H1 (cell line): ENCODE measurements at regions not wholly inside any gene's neighbourhood (a gene's known extent, or its start where the extent isn't known, plus 50 kb on each side); places are given as distances from the start of the nearest gene placed in this dataset.

Experiments
- ATF3 ChIP-seq: IDR thresholded peaks from 2 replicates; pipeline ENCODE4 v1.6.1; 2011; ENCODE audit warnings: low read depth, mild to moderate bottlenecking, low read length; ENCODE audit not compliant: insufficient read depth
- JUND ChIP-seq: IDR thresholded peaks from 2 replicates; pipeline ENCODE4 v1.6.1; 2011; ENCODE audit warnings: mild to moderate bottlenecking, improper control_type of control experiment, low read length
- MAX ChIP-seq: IDR thresholded peaks from 2 replicates; pipeline ENCODE4 v1.6.1; 2012; ENCODE audit warnings: inconsistent platforms
- RNF2 ChIP-seq: fragments of 200-900, 300-1000 bp; sonication (generic); IDR thresholded peaks from 2 replicates; pipeline ENCODE4 v1.7.1; 2016; ENCODE audit warnings: borderline replicate concordance, low read depth, mild to moderate bottlenecking, antibody characterized with exemption, low read length; ENCODE audit not compliant: poor library complexity, severe bottlenecking; ENCODE audit errors: missing control alignments
- SAP30 ChIP-seq: fragments of 300-600 bp; sonication (generic); IDR thresholded peaks from 2 replicates; pipeline ENCODE4 v1.7.1; 2012; ENCODE audit warnings: low read length, moderate library complexity, mild to moderate bottlenecking, inconsistent platforms; ENCODE audit not compliant: insufficient read depth, insufficient replicate concordance

GRCh38 chr14:27114180-27114579 lies 516.3 kb upstream of the NOVA1 start (continued):
- TF ChIP-seq ATF3 (no peak), SAP30 (no peak), MAX (no peak), RNF2 (no peak), JUND (no peak)
